Ovary (tissue), 7 donors: ENCODE measurements at regions not wholly inside any gene's neighbourhood (a gene's known extent, or its start where the extent isn't known, plus 50 kb on each side); places are given as distances from the start of the nearest gene placed in this dataset.

Experiments used
- DNase-seq, 5 donors: peaks; one replicate each; pipeline ENCODE4 v3.0.0-alpha.2; 2019 to 2020
- H3K27ac ChIP-seq, 2 donors: fragments of 200-600 bp; one replicate each; pipeline versions ENCODE4 v1.5.1 to v1.8.0; 2019 to 2022
- H3K27me3 ChIP-seq: fragments of 200-600 bp; one replicate; pipeline ENCODE4 v1.8.0; 2022
- H3K36me3 ChIP-seq: fragments of 200-600 bp; sonication (generic); one replicate; pipeline ENCODE4 v1.5.1; 2019
- H3K4me1 ChIP-seq: one replicate; pipeline ENCODE4 v1.8.1; 2013; ENCODE audit warnings: mild to moderate bottlenecking, moderate library complexity; ENCODE audit not compliant: insufficient read depth
- H3K4me3 ChIP-seq: fragments of 200-600 bp; sonication (generic); one replicate; pipeline ENCODE4 v1.5.1; 2017
- H3K9me3 ChIP-seq, 2 donors: fragments of 200-600 bp in 1 of 2; sonication (generic) in 1 of 2; one replicate each; pipeline versions ENCODE4 v1.5.1 to v1.8.1; 2013 to 2019; ENCODE audit warnings: mild to moderate bottlenecking in 1 of 2, moderate library complexity in 1 of 2
- CTCF ChIP-seq, 3 donors: fragments of 450-650 bp in 2 of 3; fragments of 200-600 bp in 1 of 3; IDR thresholded peaks; one replicate each; pipeline versions ENCODE4 v1.5.1 to v1.8.0; 2016 to 2022; ENCODE audit warnings: antibody characterized with exemption in 3 of 3, mild to moderate bottlenecking in 1 of 3
- EP300 ChIP-seq: sonication (generic); formaldehyde crosslinking; IDR thresholded peaks from one replicate; pipeline ENCODE4 v1.6.1; 2017; ENCODE audit warnings: antibody characterized with exemption
- POLR2A ChIP-seq: fragments of 450-650 bp; IDR thresholded peaks from one replicate; pipeline ENCODE4 v1.6.1; 2017; ENCODE audit warnings: antibody characterized with exemption, mild to moderate bottlenecking, moderate library complexity
- WGBS, 3 donors: extraction: QIAGEN DNeasy Blood & Tissue Kit in 1 of 3; methylation state at CpG; one replicate each; pipeline versions ENCODE4 v1.1.5 to v1.1.7; 2013 to 2017; 5-methylcytosine and 5-hydroxymethylcytosine counted together
- intact Hi-C, 4 donors: fragments of 100-400 bp; cut with DNase I; formaldehyde crosslinking; loops; one replicate each; pipeline versions ENCODE4 v1.11.0 to v1.15.1; 2022 to 2023
- donor health status: DM: no; HTN: no; CAD: no; lungs with moderate emphysema.
- donor health status: DM: no; HTN: no; CAD: no.
- donor health status: Bipolar disorder and iron deficiency.
- donor health status: DM: no; HTN: no; CAD: no.
- donor health status: DM: yes; HTN: yes; CAD: no.

- no peaks in the 10 kb centered on the region for H3K36me3 ChIP-seq
- H3K4me1 ChIP-seq: peaks cover 3% of the 10 kb centered on the region
- no peak overlapping the region for H3K4me3 ChIP-seq
- no peaks in the 10 kb centered on the region for H3K9me3 ChIP-seq
- H3K27me3 ChIP-seq: no peaks in the 10 kb centered on the region
- DNase-seq: no peak
- no peak overlapping the region for H3K27ac ChIP-seq
- 54 to 56% (median 56%) methylated on average over 8 of the region's 8 CpGs for WGBS, 3 donors
- TF ChIP-seq EP300: no peak
- no peak for TF ChIP-seq POLR2A
- no peak for TF ChIP-seq CTCF (IDR thresholded peaks at IDR 0.05)
- intact Hi-C loops: no loop called here
These were observed 370.3 kb downstream of the MEIS1 start for GRCh38 chr2:66805016-66805865.

- no peaks in the 10 kb centered on the region for H3K9me3 ChIP-seq
- DNase-seq: no peak
- TF ChIP-seq POLR2A (no peak), EP300 (no peak)
- H3K4me1 ChIP-seq: peaks cover 3% of the 10 kb centered on the region
- 58 to 64% (median 59%) methylated on average over 3 of the region's 3 CpGs for WGBS, 3 donors
- intact Hi-C loops: no loop called here
- H3K4me3 ChIP-seq: no peak overlapping the region
- no peaks in the 10 kb centered on the region for H3K27me3 ChIP-seq
- no peak overlapping the region for H3K27ac ChIP-seq
- no peaks in the 10 kb centered on the region for H3K36me3 ChIP-seq
These were observed 371.0 kb downstream of the MEIS1 start for GRCh38 chr2:66805968-66806367.

GRCh38 chr2:66813525-66813924 is 378.6 kb downstream of the MEIS1 start:
- Histone ChIP-seq H3K4me1 (no peaks in the 10 kb centered on the region), H3K27me3 (no peaks in the 10 kb centered on the region), H3K36me3 (no peaks in the 10 kb centered on the region), H3K27ac (no peak overlapping the region), H3K9me3 (no peaks in the 10 kb centered on the region), H3K4me3 (no peak overlapping the region)
- WGBS, 3 donors: 31 to 52% (median 42%) methylated on average over 1 of the region's 1 CpG
- no peak for DNase-seq
- TF ChIP-seq EP300 (no peak), CTCF (IDR thresholded peaks at IDR 0.05) (no peak), POLR2A (no peak)
- intact Hi-C loops: no loop called here

DNA sequence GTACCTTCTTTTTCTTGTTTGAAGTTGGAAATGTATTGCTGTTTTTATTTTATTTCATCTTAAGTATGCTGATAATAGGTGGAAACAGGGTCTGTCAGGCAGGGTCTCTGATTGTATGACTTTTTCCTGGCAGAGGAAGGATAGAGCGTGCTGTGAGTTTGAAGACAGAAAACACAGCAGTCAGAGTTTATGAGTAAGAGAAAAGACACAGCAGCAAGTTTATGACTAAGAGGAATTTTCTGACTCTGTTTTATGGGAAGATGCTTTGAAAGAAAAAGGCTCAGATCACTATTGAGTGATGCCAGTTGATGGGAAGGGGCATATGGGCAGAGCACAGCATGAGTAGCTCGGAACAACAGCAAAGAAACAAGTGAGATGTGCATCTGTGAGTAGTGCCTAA is 379.1 kb downstream of the MEIS1 start:
- H3K27me3 ChIP-seq: no peaks in the 10 kb centered on the region
- intact Hi-C loops: no loop called here
- TF ChIP-seq POLR2A (no peak), EP300 (no peak), CTCF (IDR thresholded peaks at IDR 0.05) (no peak)
- H3K36me3 ChIP-seq: no peaks in the 10 kb centered on the region
- H3K4me1 ChIP-seq: no peaks in the 10 kb centered on the region
- no peaks in the 10 kb centered on the region for H3K9me3 ChIP-seq
- no peak overlapping the region for H3K4me3 ChIP-seq
- 74 to 84% (median 82%) methylated on average over 2 of the region's 2 CpGs for WGBS, 3 donors
- DNase-seq: no peak
- no peak overlapping the region for H3K27ac ChIP-seq

DNA sequence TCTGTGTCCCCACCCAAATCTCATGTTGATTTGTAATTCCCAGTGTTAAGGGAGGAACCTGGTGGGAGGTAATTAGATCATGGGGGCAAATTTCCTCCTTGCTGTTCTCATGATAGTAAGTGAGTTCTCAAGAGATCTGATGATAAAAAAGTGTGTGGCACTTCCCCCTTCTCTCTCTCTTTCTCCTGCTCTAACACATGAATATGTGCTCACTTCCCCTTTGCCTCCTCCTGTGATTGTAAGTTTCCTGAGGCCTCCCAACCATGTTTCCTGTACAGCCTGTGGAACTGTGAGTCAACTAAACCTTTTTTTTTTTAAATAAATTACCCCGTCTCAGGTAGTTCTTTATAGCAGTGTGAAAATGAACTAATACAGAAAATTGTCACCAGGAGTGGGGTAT is 380.0 kb downstream of the MEIS1 start:
- Histone ChIP-seq H3K4me1 (no peaks in the 10 kb centered on the region), H3K27me3 (no peaks in the 10 kb centered on the region), H3K9me3 (no peaks in the 10 kb centered on the region), H3K4me3 (no peak overlapping the region), H3K27ac (no peak overlapping the region), H3K36me3 (no peaks in the 10 kb centered on the region)
- TF ChIP-seq EP300: no peak
- no peak for TF ChIP-seq CTCF (IDR thresholded peaks at IDR 0.05)
- TF ChIP-seq POLR2A: no peak
- 93 to 96% (median 96%) methylated on average over 1 of the region's 1 CpG for WGBS, 3 donors
- intact Hi-C loops: no loop called here
- no peak for DNase-seq
